RWPE2 (cell line): ENCODE measurements at regions not wholly inside any gene's neighbourhood (a gene's known extent, or its start where the extent isn't known, plus 50 kb on each side); places are given as distances from the start of the nearest gene placed in this dataset.

ENCODE experiments used
- ATAC-seq: fragments of 200-7000 bp; cut with Tn5 transposase; 3 replicates; pipeline ENCODE4 v1.9.1; 2021; ENCODE audit warnings: low read depth
- DNase-seq: peaks from one replicate; pipeline ENCODE4 v3.0.0-alpha.2; 2020; ENCODE audit warnings: low spot score
- H3K27ac ChIP-seq: fragments of 450-650 bp; 2 replicates; pipeline ENCODE4 v1.5.1; 2017; ENCODE audit warnings: mild to moderate bottlenecking; ENCODE audit not compliant: poor library complexity, severe bottlenecking
- H3K27me3 ChIP-seq: fragments of 250-450 bp; sonication (Bioruptor Pico); 2 replicates; pipeline ENCODE4 v1.5.1; 2021; ENCODE audit warnings: mild to moderate bottlenecking, moderate library complexity; ENCODE audit not compliant: insufficient read depth, poor library complexity, severe bottlenecking
- H3K36me3 ChIP-seq: fragments of 250-450 bp; sonication (Bioruptor Pico); 2 replicates; pipeline ENCODE4 v1.5.1; 2020; ENCODE audit warnings: low read depth, mild to moderate bottlenecking, moderate library complexity
- H3K4me1 ChIP-seq: fragments of 250-450 bp; sonication (Bioruptor Pico); 2 replicates; pipeline ENCODE4 v1.5.1; 2021; ENCODE audit warnings: mild to moderate bottlenecking, moderate library complexity; ENCODE audit not compliant: insufficient read depth, poor library complexity, severe bottlenecking
- H3K4me3 ChIP-seq: fragments of 250-450 bp; sonication (Bioruptor Pico); 2 replicates; pipeline ENCODE4 v1.5.1; 2021; ENCODE audit warnings: mild to moderate bottlenecking, moderate library complexity; ENCODE audit not compliant: severe bottlenecking
- H3K9me3 ChIP-seq: fragments of 250-450 bp; sonication (Bioruptor Pico); 2 replicates; pipeline ENCODE4 v1.5.1; 2021; ENCODE audit warnings: mild to moderate bottlenecking, moderate library complexity; ENCODE audit not compliant: severe bottlenecking
- CTCF ChIP-seq: fragments of 450-650 bp; IDR thresholded peaks from one replicate; pipeline ENCODE4 v1.5.1; 2017; ENCODE audit warnings: mild to moderate bottlenecking, moderate library complexity; ENCODE audit not compliant: poor library complexity, severe bottlenecking

GRCh38 chr12:131403676-131404075 lies 307.2 kb upstream of the SFSWAP start:
- DNase-seq (no peak), ATAC-seq (no peak)
- no peak overlapping the region for H3K27ac ChIP-seq
- no peaks in the 10 kb centered on the region for H3K27me3 ChIP-seq
- H3K4me1 ChIP-seq = no peaks in the 10 kb centered on the region
- no peaks in the 10 kb centered on the region for H3K9me3 ChIP-seq
- H3K4me3 ChIP-seq = no peak overlapping the region
- H3K36me3 ChIP-seq = no peaks in the 10 kb centered on the region
- no peak for TF ChIP-seq CTCF

DNA sequence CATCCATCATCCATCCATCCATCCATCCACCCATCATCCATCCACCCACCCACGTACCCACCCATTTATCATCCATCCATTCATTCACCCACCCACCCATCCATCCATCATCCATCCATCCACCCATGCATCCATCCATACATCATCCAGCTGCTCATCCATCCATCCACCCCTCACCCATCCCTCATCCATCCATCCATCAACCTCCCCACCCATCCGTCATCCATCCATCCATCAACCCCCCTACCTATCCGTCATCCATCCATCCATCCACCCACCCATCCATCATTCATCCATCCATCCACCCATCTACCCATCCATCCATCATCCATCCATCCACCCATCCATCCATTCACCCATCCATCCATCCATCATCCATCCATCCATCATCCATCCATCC lies 306.2 kb upstream of the SFSWAP start:
- ATAC-seq = no peak
- Histone ChIP-seq H3K36me3 (no peaks in the 10 kb centered on the region), H3K4me1 (no peaks in the 10 kb centered on the region), H3K27me3 (no peaks in the 10 kb centered on the region), H3K4me3 (no peak overlapping the region), H3K27ac (no peak overlapping the region), H3K9me3 (no peaks in the 10 kb centered on the region)
- no peak for DNase-seq
- TF ChIP-seq CTCF = no peak

DNA sequence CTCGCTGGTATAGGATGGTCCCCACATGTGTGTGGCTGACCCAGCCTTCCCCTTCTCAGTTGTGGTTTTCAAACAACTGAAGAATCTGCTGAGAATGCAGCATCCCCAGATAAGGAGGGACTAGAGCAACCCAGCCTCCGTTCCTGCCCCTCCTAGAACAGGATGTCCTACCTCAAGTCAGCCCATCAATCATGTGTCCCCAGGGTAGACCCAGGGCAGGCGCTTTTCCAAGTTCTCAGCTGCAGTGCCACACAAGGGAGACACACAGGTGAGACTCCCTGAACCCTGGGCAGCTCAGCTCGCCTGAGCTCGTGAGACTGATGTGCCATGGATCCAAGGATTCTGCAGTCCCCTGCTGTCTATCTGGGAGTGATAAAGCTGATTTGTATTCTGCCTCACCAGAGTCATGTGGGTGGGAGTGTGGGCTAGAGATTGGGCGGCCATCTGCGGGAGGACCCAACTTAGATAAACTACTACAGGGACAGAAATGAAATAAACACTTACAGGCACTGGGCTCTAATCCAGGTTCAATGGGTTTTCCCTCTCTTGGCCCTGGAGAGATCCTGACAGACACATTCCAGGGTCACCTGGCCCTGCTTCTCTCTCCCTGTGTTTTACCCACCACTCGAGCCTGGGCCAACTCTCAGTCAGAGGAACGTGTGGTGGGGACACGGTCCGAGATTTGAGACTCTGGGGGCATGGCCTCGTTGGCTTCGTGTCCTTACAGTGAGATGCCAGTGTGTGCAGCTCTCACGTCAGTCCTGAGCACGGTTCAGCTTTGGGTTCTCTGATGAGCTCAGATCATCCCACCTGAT lies 303.5 kb upstream of the SFSWAP start:
- no peak for ATAC-seq
- Histone ChIP-seq H3K4me3 (no peak overlapping the region), H3K27ac (no peak overlapping the region), H3K4me1 (no peaks in the 10 kb centered on the region), H3K27me3 (no peaks in the 10 kb centered on the region), H3K9me3 (no peaks in the 10 kb centered on the region), H3K36me3 (no peaks in the 10 kb centered on the region)
- DNase-seq = no peak
- TF ChIP-seq CTCF = no peak

DNA sequence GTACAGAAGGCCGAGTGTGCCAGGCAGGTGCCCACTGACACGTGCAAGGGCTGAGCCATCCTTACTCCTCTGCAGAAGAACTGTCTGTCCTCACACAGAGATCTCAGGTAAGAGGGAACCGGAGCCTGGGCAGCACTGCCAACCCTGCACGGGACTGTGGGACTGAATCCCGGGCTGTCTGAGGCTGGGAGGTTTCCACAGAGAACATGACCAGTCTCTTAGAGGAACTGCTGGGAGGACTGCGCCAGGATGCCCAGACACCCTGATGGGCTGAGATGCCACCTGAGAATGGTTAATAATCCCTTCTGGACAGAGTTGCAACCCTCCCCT lies 302.9 kb upstream of the SFSWAP start:
- TF ChIP-seq CTCF = no peak
- no peaks in the 10 kb centered on the region for H3K36me3 ChIP-seq

DNA sequence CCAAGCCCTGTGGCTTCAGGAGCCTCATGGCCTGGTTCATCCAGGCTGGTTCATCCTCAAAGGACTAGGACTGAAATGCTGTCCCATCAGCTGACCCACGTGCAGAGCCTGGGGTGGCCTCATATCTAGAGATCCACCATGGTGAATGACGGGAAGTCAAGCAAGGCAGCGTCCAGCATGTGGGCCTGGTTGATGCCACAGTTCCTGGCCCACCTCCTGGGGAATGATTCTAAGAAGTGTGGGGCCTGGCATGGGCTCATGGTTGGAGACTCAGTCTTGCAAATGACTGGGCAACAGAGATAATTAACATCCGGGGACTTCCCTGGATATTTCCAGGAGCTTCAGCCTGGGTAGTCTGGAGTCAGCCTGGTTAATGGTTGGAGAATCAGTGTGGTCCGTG lies 302.4 kb upstream of the SFSWAP start:
- H3K27me3 ChIP-seq = no peaks in the 10 kb centered on the region
- no peak overlapping the region for H3K4me3 ChIP-seq
- H3K9me3 ChIP-seq = no peaks in the 10 kb centered on the region
- H3K4me1 ChIP-seq = no peaks in the 10 kb centered on the region
- no peaks in the 10 kb centered on the region for H3K36me3 ChIP-seq
- TF ChIP-seq CTCF = no peak
- no peak for ATAC-seq
- no peak overlapping the region for H3K27ac ChIP-seq
- no peak for DNase-seq

More for the DNA sequence above, 302.9 kb upstream of the SFSWAP start:
- no peak overlapping the region for H3K27ac ChIP-seq
- H3K9me3 ChIP-seq = no peaks in the 10 kb centered on the region
- no peaks in the 10 kb centered on the region for H3K4me1 ChIP-seq
- no peak overlapping the region for H3K4me3 ChIP-seq
- DNase-seq (no peak), ATAC-seq (no peak)
- H3K27me3 ChIP-seq = no peaks in the 10 kb centered on the region
